Kidney epithelial cell (primary cell): ENCODE measurements at regions not wholly inside any gene's neighbourhood (a gene's known extent, or its start where the extent isn't known, plus 50 kb on each side); places are given as distances from the start of the nearest gene placed in this dataset.

ENCODE experiments used
- DNase-seq: peaks from one replicate; pipeline ENCODE4 v3.0.0-alpha.2; 2010; ENCODE audit warnings: low read depth
- H3K27me3 ChIP-seq: 2 replicates; pipeline ENCODE4 v1.6.0; 2011; ENCODE audit warnings: low read length; ENCODE audit not compliant: control insufficient read depth, insufficient read depth
- H3K36me3 ChIP-seq: 2 replicates; pipeline ENCODE4 v1.5.1; 2011; ENCODE audit warnings: low read length; ENCODE audit not compliant: control insufficient read depth, insufficient read depth
- H3K4me3 ChIP-seq: 2 replicates; pipeline ENCODE4 v1.5.1; 2011; ENCODE audit warnings: low read depth, mild to moderate bottlenecking, control low read depth, low read length
- TF ChIP-seq, protein P1 (sequence below): IDR thresholded peaks from 2 replicates; pipeline ENCODE4 v1.5.1; 2011; ENCODE audit warnings: mild to moderate bottlenecking, moderate library complexity, low read length, control low read depth, inconsistent platforms; ENCODE audit not compliant: insufficient read depth, poor library complexity, severe bottlenecking

DNA sequence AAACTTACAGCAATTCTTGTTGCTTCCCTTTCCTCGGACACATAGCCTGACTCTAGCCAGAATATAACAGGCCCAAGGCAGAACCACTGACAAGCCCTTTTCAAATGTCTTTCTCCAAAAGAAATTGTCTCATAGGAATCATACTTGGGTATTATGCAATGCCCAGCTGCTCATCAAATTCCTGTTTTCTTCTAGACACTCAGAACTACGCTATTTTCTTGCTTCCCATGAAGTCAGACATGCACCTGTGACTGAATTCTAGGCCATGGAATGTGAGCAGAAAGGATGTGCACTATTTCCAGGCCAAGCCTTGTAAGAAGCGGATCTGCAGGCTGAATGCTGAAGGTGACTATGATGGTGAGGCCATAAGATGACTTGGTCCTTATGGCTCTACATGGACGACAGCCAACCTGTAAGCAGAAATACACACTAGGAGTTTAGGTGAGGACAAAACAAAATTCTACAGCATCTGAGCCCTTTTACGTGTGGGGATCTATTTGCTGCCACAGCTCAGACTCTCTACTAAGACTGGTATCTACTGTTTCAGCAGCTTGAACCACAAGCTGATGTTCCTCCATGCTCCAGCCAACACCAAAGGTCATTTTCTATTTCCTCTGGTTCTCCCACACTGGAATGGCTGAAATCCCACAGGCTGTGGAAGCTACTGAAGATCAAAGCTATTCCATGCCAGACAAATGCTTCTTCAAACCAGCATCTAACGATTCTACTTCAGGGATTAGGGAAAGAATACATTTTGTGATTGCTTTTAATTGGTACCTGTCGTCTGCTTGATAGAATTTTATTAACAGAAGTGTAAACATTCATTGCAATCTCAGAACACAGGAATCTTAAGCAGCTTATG is 378.7 kb downstream of the RBM43 start:
- H3K4me3 ChIP-seq = no peak overlapping the region
- DNase-seq = no peak
- no peaks in the 10 kb centered on the region for H3K36me3 ChIP-seq
- TF ChIP-seq, protein P1, sequence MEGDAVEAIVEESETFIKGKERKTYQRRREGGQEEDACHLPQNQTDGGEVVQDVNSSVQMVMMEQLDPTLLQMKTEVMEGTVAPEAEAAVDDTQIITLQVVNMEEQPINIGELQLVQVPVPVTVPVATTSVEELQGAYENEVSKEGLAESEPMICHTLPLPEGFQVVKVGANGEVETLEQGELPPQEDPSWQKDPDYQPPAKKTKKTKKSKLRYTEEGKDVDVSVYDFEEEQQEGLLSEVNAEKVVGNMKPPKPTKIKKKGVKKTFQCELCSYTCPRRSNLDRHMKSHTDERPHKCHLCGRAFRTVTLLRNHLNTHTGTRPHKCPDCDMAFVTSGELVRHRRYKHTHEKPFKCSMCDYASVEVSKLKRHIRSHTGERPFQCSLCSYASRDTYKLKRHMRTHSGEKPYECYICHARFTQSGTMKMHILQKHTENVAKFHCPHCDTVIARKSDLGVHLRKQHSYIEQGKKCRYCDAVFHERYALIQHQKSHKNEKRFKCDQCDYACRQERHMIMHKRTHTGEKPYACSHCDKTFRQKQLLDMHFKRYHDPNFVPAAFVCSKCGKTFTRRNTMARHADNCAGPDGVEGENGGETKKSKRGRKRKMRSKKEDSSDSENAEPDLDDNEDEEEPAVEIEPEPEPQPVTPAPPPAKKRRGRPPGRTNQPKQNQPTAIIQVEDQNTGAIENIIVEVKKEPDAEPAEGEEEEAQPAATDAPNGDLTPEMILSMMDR = no peak
- H3K27me3 ChIP-seq = no peaks in the 10 kb centered on the region

- no peaks in the 10 kb centered on the region for H3K27me3 ChIP-seq
Measured at GRCh38 chr2:150880986-150881385, 380.7 kb downstream of the RBM43 start.

DNA sequence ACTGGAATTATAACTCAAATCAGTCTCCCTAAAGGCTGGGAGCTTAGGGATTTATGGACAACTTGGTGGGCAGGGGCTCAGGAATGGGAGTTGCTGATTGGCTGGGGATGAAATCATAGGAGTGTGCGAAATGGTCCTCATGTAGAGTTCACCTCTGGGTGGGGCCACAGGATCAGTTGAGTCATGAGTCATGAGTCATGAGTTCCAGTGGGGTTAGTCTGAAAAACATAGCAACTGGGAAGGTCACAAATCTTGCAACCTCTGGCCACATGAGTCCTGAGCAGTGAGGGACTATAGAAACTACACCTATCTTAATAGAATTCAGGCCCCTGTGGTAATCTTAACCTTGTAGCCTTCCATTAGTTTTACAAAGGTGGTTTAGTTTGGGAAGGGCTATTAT is 383.3 kb downstream of the RBM43 start:
- Histone ChIP-seq H3K36me3 (no peaks in the 10 kb centered on the region), H3K27me3 (no peaks in the 10 kb centered on the region), H3K4me3 (no peak overlapping the region)
- TF ChIP-seq, protein P1 = no peak
- DNase-seq = no peak

More at GRCh38 chr2:150880986-150881385, 380.7 kb downstream of the RBM43 start:
- Histone ChIP-seq H3K4me3 (no peak overlapping the region), H3K36me3 (no peaks in the 10 kb centered on the region)
- TF ChIP-seq, protein P1 = no peak
- no peak for DNase-seq

- no peak overlapping the region for H3K4me3 ChIP-seq
- TF ChIP-seq, protein P1 = no peak
- no peak for DNase-seq
Measured at GRCh38 chr2:150876251-150876950, 385.3 kb downstream of the RBM43 start.

DNA sequence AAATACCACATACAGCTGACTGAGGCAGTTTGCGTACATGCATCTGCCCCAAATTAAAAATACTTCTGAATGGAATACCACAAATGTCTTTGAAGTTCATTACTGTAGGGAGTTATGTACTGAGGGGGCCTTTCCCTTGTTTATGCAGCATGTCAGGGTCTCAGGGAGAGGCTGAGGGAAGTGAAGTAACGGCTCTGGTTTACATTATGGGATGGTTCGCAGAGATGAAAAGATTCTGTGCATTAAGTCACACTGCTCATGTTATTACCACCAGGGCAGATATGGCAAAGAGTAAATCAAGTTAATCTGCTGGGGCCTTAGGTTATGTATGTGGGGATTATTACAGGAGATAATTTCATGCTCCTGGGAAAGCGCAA is 385.9 kb upstream of the RND3 start:
- no peak for DNase-seq
- H3K36me3 ChIP-seq = no peaks in the 10 kb centered on the region
- no peaks in the 10 kb centered on the region for H3K27me3 ChIP-seq
- no peak overlapping the region for H3K4me3 ChIP-seq
- TF ChIP-seq, protein P1 = no peak

More at GRCh38 chr2:150876251-150876950, 385.3 kb downstream of the RBM43 start:
- Histone ChIP-seq H3K36me3 (no peaks in the 10 kb centered on the region), H3K27me3 (no peaks in the 10 kb centered on the region)
